ENCODE measurements at regions not wholly inside any gene's neighbourhood (a gene's known extent, or its start where the extent isn't known, plus 50 kb on each side); places are given as distances from the start of the nearest gene placed in this dataset.

DNA sequence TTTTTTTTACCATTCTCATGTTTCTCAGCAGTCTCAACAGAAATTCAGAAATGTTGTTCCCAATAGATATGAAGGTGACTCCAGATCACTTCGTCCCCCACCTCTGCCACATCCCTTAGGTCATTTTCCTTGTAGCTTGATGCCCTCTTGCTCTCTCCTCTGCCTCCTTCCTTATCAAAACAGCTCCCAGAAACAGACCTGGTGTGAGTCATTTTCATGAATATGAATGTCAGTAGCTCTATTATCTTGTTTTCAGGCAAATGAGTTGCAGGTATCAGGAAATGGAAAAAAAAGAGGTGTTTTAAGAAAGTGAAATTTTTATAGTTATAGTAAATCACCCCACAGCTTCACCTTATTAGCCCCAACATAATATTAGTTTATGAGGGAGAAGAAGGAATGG, 539.3 kb downstream of the SUCLA2 start:
- no peak overlapping the region for H3K4me3 ChIP-seq (ENCODE audit: low read depth, low read length)
- TF ChIP-seq, protein P1, sequence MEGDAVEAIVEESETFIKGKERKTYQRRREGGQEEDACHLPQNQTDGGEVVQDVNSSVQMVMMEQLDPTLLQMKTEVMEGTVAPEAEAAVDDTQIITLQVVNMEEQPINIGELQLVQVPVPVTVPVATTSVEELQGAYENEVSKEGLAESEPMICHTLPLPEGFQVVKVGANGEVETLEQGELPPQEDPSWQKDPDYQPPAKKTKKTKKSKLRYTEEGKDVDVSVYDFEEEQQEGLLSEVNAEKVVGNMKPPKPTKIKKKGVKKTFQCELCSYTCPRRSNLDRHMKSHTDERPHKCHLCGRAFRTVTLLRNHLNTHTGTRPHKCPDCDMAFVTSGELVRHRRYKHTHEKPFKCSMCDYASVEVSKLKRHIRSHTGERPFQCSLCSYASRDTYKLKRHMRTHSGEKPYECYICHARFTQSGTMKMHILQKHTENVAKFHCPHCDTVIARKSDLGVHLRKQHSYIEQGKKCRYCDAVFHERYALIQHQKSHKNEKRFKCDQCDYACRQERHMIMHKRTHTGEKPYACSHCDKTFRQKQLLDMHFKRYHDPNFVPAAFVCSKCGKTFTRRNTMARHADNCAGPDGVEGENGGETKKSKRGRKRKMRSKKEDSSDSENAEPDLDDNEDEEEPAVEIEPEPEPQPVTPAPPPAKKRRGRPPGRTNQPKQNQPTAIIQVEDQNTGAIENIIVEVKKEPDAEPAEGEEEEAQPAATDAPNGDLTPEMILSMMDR (IDR thresholded peaks at IDR 0.05; ENCODE audit: low read depth, low read length): no peak
- no peak for TF ChIP-seq POLR2A (IDR thresholded peaks at IDR 0.05; ENCODE audit: extremely low read depth, insufficient read length)
- TF ChIP-seq, protein P2, sequence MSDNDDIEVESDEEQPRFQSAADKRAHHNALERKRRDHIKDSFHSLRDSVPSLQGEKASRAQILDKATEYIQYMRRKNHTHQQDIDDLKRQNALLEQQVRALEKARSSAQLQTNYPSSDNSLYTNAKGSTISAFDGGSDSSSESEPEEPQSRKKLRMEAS (IDR thresholded peaks at IDR 0.05; ENCODE audit: low read depth, low read length): no peak
- TF ChIP-seq MYC (IDR thresholded peaks at IDR 0.05; ENCODE audit: low read depth, low read length): no peak
- DNase-seq (ENCODE audit: low read depth): no peak

DNA sequence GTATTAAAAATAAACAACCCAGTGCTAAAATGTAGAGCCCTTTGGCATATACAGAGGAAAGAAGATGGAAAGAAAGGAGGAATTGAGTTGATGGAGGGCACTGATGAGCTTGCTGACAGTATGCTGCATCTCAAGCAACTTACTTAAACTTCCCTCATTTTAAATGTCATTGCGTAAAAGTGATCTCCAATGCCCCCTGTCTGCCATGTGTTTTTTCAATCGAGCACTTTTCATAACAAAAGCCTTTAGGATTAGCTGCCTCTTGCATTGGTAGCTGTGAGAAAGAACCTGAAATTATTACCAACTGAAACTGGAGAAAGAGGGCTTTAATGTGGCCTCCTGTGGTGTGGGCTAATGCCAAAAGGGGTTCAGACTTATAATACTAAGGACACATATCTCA, 541.6 kb downstream of the SUCLA2 start:
- TF ChIP-seq, protein P1 (IDR thresholded peaks at IDR 0.05; ENCODE audit: low read depth, low read length): no peak
- TF ChIP-seq, protein P2 (IDR thresholded peaks at IDR 0.05; ENCODE audit: low read depth, low read length): peak; percentile 65
- no peak for TF ChIP-seq POLR2A (IDR thresholded peaks at IDR 0.05; ENCODE audit: extremely low read depth, insufficient read length)
- no peak for TF ChIP-seq MYC (IDR thresholded peaks at IDR 0.05; ENCODE audit: low read depth, low read length)
- DNase-seq (ENCODE audit: low read depth): peak; percentile 45
- no peak overlapping the region for H3K4me3 ChIP-seq (ENCODE audit: low read depth, low read length)

DNA sequence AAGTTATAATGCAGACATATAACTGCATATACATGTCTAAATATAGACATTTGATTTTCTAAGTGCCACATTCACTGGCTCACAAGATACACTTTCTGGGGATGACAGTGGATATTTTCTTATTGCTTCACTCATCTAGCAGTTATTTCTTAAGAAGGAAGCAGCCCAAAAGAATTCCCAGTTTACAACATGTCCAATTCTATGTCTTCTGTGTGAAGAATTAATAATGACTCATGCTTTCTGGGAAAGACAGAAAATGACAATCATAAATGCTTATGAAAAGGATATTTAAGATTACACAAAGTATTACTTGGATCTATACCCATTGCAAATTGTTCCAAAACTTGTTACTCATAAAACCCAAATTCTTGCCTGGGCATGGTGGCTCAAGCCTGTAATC, 543.4 kb downstream of the SUCLA2 start:
- DNase-seq (ENCODE audit: low read depth): no peak
- H3K4me3 ChIP-seq (ENCODE audit: low read depth, low read length): no peak overlapping the region
- TF ChIP-seq, protein P2 (IDR thresholded peaks at IDR 0.05; ENCODE audit: low read depth, low read length): no peak
- TF ChIP-seq MYC (IDR thresholded peaks at IDR 0.05; ENCODE audit: low read depth, low read length) (no peak), POLR2A (IDR thresholded peaks at IDR 0.05; ENCODE audit: extremely low read depth, insufficient read length) (no peak)
- TF ChIP-seq, protein P1 (IDR thresholded peaks at IDR 0.05; ENCODE audit: low read depth, low read length): no peak

DNA sequence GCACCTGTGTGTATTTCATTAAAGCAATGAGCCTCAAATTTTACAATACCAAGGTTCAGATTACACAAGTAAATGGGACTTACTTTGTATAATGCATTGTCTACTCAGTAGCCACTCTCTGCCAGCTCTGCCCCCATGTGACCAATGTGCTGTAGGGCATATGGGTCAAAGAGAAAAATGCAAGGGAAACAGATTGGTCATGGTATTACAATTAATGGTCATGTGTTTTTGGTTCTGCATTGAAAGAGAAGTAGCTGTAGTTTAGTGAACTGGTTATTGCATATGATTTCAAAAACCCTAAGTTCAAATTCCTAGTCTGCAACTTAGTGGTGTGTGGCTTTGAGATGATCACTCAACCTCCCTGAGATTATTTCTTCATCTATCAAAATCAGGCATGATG, 545.4 kb downstream of the SUCLA2 start:
- peak; percentile 6 for DNase-seq (ENCODE audit: low read depth)
- TF ChIP-seq MYC (IDR thresholded peaks at IDR 0.05; ENCODE audit: low read depth, low read length): no peak
- TF ChIP-seq, protein P2 (IDR thresholded peaks at IDR 0.05; ENCODE audit: low read depth, low read length): peak; percentile 38; the same call in 1 of the 2 replicates
- TF ChIP-seq, protein P1 (IDR thresholded peaks at IDR 0.05; ENCODE audit: low read depth, low read length): no peak
- H3K4me3 ChIP-seq (ENCODE audit: low read depth, low read length): no peak overlapping the region

DNA sequence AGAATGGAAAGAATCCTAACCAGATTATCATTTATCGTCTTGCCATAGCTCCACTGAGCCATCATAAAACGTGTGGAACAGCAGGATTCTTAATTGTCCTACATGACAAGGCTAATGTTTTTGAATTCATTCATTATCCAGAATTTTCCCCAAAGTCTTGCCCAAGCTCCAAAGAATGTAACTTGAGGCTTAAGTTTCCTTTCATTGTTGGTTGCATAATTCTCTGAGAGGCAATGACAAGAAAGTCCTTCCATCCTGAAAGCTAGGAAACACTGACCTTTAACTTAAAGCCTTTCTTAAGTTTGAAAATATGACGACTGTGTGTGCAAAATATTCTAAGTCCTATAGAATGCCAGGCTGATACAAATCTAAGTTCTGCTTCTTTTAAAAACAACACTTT, 546.1 kb downstream of the SUCLA2 start:
- TF ChIP-seq POLR2A (IDR thresholded peaks at IDR 0.05; ENCODE audit: extremely low read depth, insufficient read length) (no peak), MYC (IDR thresholded peaks at IDR 0.05; ENCODE audit: low read depth, low read length) (no peak)
- TF ChIP-seq, protein P1 (IDR thresholded peaks at IDR 0.05; ENCODE audit: low read depth, low read length): no peak
- TF ChIP-seq, protein P2 (IDR thresholded peaks at IDR 0.05; ENCODE audit: low read depth, low read length): no peak
- no peak for DNase-seq (ENCODE audit: low read depth)
- no peak overlapping the region for H3K4me3 ChIP-seq (ENCODE audit: low read depth, low read length)

DNA sequence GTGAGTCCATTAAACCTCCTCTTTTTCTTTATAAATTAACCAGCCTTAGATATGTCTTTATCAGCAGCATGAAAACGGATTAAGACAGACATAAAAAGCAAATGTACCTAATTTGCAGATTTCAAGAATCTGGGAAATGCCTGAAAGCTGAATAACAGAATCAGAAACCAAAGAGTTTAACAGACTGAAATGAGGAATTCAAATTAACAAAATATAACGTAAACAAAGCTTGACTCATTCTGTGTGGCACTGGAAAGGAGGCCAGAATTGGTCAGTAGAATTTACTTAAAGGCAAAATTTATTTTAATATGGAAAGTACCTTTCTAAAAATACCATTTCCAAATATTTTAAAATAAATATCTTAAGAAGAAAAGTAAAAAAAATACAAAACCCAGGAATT, 540.6 kb upstream of the HTR2A start:
- no peak for DNase-seq (ENCODE audit: low read depth)
- TF ChIP-seq, protein P2 (IDR thresholded peaks at IDR 0.05; ENCODE audit: low read depth, low read length): no peak
- no peak for TF ChIP-seq MYC (IDR thresholded peaks at IDR 0.05; ENCODE audit: low read depth, low read length)
- no peak for TF ChIP-seq POLR2A (IDR thresholded peaks at IDR 0.05; ENCODE audit: extremely low read depth, insufficient read length)
- TF ChIP-seq, protein P1 (IDR thresholded peaks at IDR 0.05; ENCODE audit: low read depth, low read length): no peak
- no peak overlapping the region for H3K4me3 ChIP-seq (ENCODE audit: low read depth, low read length)

Data from NB4 (cell line).